ENCODE measurements at regions not wholly inside any gene's neighbourhood (a gene's known extent, or its start where the extent isn't known, plus 50 kb on each side); places are given as distances from the start of the nearest gene placed in this dataset.

GRCh38 chrX:542179-542578, 88.4 kb upstream of the SHOX start:
- H4K20me1 ChIP-seq (replicated peaks in 1 of 2; ENCODE audit: control insufficient read depth in 1 of 2, insufficient read depth in 2 of 2, low read length in 2 of 2) = no peaks in the 10 kb centered on the region
- FAIRE-seq (no peak), DNase-seq (ENCODE audit: low read depth in 1 of 2, low spot score in 2 of 2) (no peak)
- no peak overlapping the region for H2AK5ac ChIP-seq (ENCODE audit: low read depth, low read length)
- H4K91ac ChIP-seq (replicated peaks; ENCODE audit: insufficient read length, low read length) = no peak overlapping the region
- no peak overlapping the region for H3K4me3 ChIP-seq (ENCODE audit: extremely low read depth in 1 of 4, insufficient read depth in 2 of 4, low read depth in 3 of 4, low read length in 4 of 4)
- 93% methylated on average over 9 of the region's 9 CpGs; no CpG with 5 or more reads in 1 of the 2 experiments for whole genome bisulfite sequencing, 2 experiments (ENCODE audit: extremely low coverage in 1 of 2, insufficient coverage in 1 of 2, insufficient read length in 1 of 2, insufficient replicate concordance in 2 of 2, low coverage in 1 of 2, low lambda C conversion rate in 2 of 2, missing lambda C conversion rate in 1 of 2)
- no peaks in the 10 kb centered on the region for H3K36me3 ChIP-seq (ENCODE audit: control insufficient read depth in 2 of 4, insufficient read depth in 4 of 4, low read length in 3 of 4)
- TF ChIP-seq KDM4A (IDR thresholded peaks at IDR 0.05; ENCODE audit: low read depth, low read length, severe bottlenecking) (no peak), USF2 (IDR thresholded peaks at IDR 0.05; ENCODE audit: low read length) (no peak), POLR2AphosphoS5 (IDR thresholded peaks at IDR 0.05; ENCODE audit: low read depth, low read length) (peak; percentile 19; the same call in 1 of the 2 replicates), CBX8 (IDR thresholded peaks at IDR 0.05; ENCODE audit: borderline replicate concordance, low read depth, low read length) (no peak), YY1 (IDR thresholded peaks at IDR 0.05; ENCODE audit: low read depth, low read length) (peak; percentile 94), RNF2 (IDR thresholded peaks at IDR 0.05; ENCODE audit: borderline replicate concordance, low read depth, low read length, missing control alignments, poor library complexity, severe bottlenecking) (no peak)
- no peak overlapping the region for H2BK120ac ChIP-seq (replicated peaks; ENCODE audit: low read depth, low read length)
- H2BK20ac ChIP-seq (ENCODE audit: low read length) = no peak overlapping the region
- no peaks in the 10 kb centered on the region for H3K23me2 ChIP-seq (ENCODE audit: low read depth, low read length)
- no peak overlapping the region for H3K4me2 ChIP-seq (ENCODE audit: insufficient read depth in 1 of 2, low read depth in 2 of 2, low read length in 2 of 2)
- H2BK12ac ChIP-seq (ENCODE audit: low read depth, low read length) = no peak overlapping the region
- no peaks in the 10 kb centered on the region; a peak in 1 of 7 replicates for H3K4me1 ChIP-seq (replicated peaks in 1 of 4; ENCODE audit: control insufficient read depth in 3 of 4, insufficient read depth in 4 of 4, low read length in 3 of 4)
- no peaks in the 10 kb centered on the region for H3K9me3 ChIP-seq (ENCODE audit: insufficient read depth in 2 of 2, low read depth in 1 of 2, low read length in 1 of 2)
- H2BK5ac ChIP-seq (ENCODE audit: low read depth, low read length) = no peak overlapping the region
- H3K4ac ChIP-seq (replicated peaks; ENCODE audit: insufficient read length, low read depth, low read length) = no peak overlapping the region
- no peak overlapping the region for H3K27ac ChIP-seq (ENCODE audit: low read depth, low read length)
- H3K79me2 ChIP-seq (ENCODE audit: control insufficient read depth in 1 of 2, insufficient read depth in 2 of 2, low read length in 2 of 2) = no peaks in the 10 kb centered on the region
- no peak overlapping the region for H3K56ac ChIP-seq (replicated peaks; ENCODE audit: insufficient read length, low read depth, low read length)
- POLR2A ChIA-PET (ENCODE audit: partially characterized antibody) = no interaction called here
- no peaks in the 10 kb centered on the region for H3K79me1 ChIP-seq (ENCODE audit: low read depth, low read length)
- H3K9ac ChIP-seq (replicated peaks in 1 of 4; ENCODE audit: extremely low read depth in 1 of 4, low read depth in 3 of 4, low read length in 3 of 4) = no peak overlapping the region
- no peak overlapping the region for H2BK15ac ChIP-seq (ENCODE audit: low read length)
- H3K18ac ChIP-seq (ENCODE audit: extremely low read depth, low read length) = no peak overlapping the region
- no peak overlapping the region for H4K8ac ChIP-seq (ENCODE audit: extremely low read depth, insufficient read depth, low read length)
- CTCF ChIA-PET (ENCODE audit: partially characterized antibody) = no interaction called here
- no peak overlapping the region for H3K23ac ChIP-seq (ENCODE audit: insufficient read length)
- no peak overlapping the region for H4K5ac ChIP-seq (ENCODE audit: insufficient read length, low read depth, low read length)
- no peak overlapping the region for H2AFZ ChIP-seq (ENCODE audit: low read length)
- no peak overlapping the region for H3K14ac ChIP-seq (ENCODE audit: insufficient read length)
- no peaks in the 10 kb centered on the region for H3K27me3 ChIP-seq (replicated peaks in 1 of 4; ENCODE audit: control insufficient read depth in 3 of 4, extremely low read depth in 1 of 4, insufficient read depth in 3 of 4, low read length in 3 of 4)
